Testis (tissue), 2 donors: ENCODE measurements at regions not wholly inside any gene's neighbourhood (a gene's known extent, or its start where the extent isn't known, plus 50 kb on each side); places are given as distances from the start of the nearest gene placed in this dataset.

Experiments
- DNase-seq: peaks from one replicate; pipeline ENCODE4 v3.0.0-alpha.2; 2019
- H3K27ac ChIP-seq, 2 donors: fragments of 200-600 bp; sonication (generic); one replicate each; pipeline ENCODE4 v1.5.1; 2019
- H3K27me3 ChIP-seq: fragments of 200-600 bp; sonication (generic); one replicate; pipeline ENCODE4 v1.5.1; 2019
- H3K36me3 ChIP-seq: fragments of 200-600 bp; sonication (generic); one replicate; pipeline ENCODE4 v1.5.1; 2017; ENCODE audit warnings: low read depth; ENCODE audit errors: missing control alignments
- H3K4me1 ChIP-seq: fragments of 200-600 bp; sonication (generic); one replicate; pipeline ENCODE4 v1.5.1; 2019
- H3K4me3 ChIP-seq, 2 donors: fragments of 200-600 bp; sonication (generic); one replicate each; pipeline ENCODE4 v1.5.1; 2017 to 2019
- H3K9me3 ChIP-seq: fragments of 200-600 bp; sonication (generic); one replicate; pipeline ENCODE4 v1.5.1; 2017
- CTCF ChIP-seq, 3 experiments: fragments of 450-650 bp in 2 of 3; fragments of 200-600 bp in 1 of 3; sonication (generic) in 1 of 3; IDR thresholded peaks; one replicate each; pipeline ENCODE4 v1.5.1; 2016 to 2019; ENCODE audit warnings: antibody characterized with exemption in 3 of 3, mild to moderate bottlenecking in 2 of 3, moderate library complexity in 1 of 3
- POLR2A ChIP-seq: fragments of 450-650 bp; IDR thresholded peaks from one replicate; pipeline ENCODE4 v1.6.1; 2017; ENCODE audit warnings: antibody characterized with exemption, mild to moderate bottlenecking, moderate library complexity
- WGBS, 2 donors: methylation state at CpG; one replicate each; pipeline ENCODE4 v1.1.5; 2018; 5-methylcytosine and 5-hydroxymethylcytosine counted together
- intact Hi-C: fragments of 100-400 bp; cut with DNase I; formaldehyde crosslinking; loops from one replicate; pipeline ENCODE4 v1.15.1; 2023; ENCODE audit warnings: low total_unique reads

GRCh38 chr2:3091696-3092095, 285.9 kb downstream of the EIPR1 start:
- intact Hi-C loops, result no loop called here

GRCh38 chr2:3082705-3083104, 294.9 kb downstream of the EIPR1 start:
- no peak for DNase-seq
- Histone ChIP-seq H3K4me3 (no peak overlapping the region), H3K27ac (no peak overlapping the region), H3K9me3 (no peaks in the 10 kb centered on the region), H3K27me3 (no peaks in the 10 kb centered on the region), H3K36me3 (no peaks in the 10 kb centered on the region), H3K4me1 (no peaks in the 10 kb centered on the region)
- intact Hi-C loops, result no loop called here
- TF ChIP-seq CTCF (IDR thresholded peaks at IDR 0.05) (no peak), POLR2A (no peak)
- WGBS, 2 donors, result 64 to 76% methylated on average over 4 of the region's 4 CpGs

More at GRCh38 chr2:3091696-3092095, 285.9 kb downstream of the EIPR1 start:
- no peak overlapping the region for H3K27ac ChIP-seq
- no peak for TF ChIP-seq CTCF (IDR thresholded peaks at IDR 0.05)
- TF ChIP-seq POLR2A, result no peak
- H3K4me1 ChIP-seq, result no peaks in the 10 kb centered on the region
- H3K4me3 ChIP-seq, result no peak overlapping the region
- H3K27me3 ChIP-seq, result no peaks in the 10 kb centered on the region
- no peaks in the 10 kb centered on the region for H3K36me3 ChIP-seq
- no peaks in the 10 kb centered on the region for H3K9me3 ChIP-seq
- DNase-seq, result no peak
- 61 to 69% methylated on average over 2 of the region's 2 CpGs for WGBS, 2 donors

- Histone ChIP-seq H3K36me3 (no peaks in the 10 kb centered on the region), H3K4me1 (no peaks in the 10 kb centered on the region), H3K4me3 (no peak overlapping the region), H3K9me3 (no peaks in the 10 kb centered on the region), H3K27ac (no peak overlapping the region), H3K27me3 (no peaks in the 10 kb centered on the region)
- TF ChIP-seq POLR2A, result no peak
- no peak for TF ChIP-seq CTCF (IDR thresholded peaks at IDR 0.05)
- 82 to 91% methylated on average over 9 to 14 of the region's 14 CpGs for WGBS, 2 donors
- no peak for DNase-seq
- intact Hi-C loops, result no loop called here
Measured at GRCh38 chr2:3079959-3080948, 297.4 kb downstream of the EIPR1 start.

- H3K27me3 ChIP-seq, result no peaks in the 10 kb centered on the region
- intact Hi-C loops, result no loop called here
- no peaks in the 10 kb centered on the region for H3K36me3 ChIP-seq
- WGBS, 2 donors, result 90 to 93% methylated on average over 2 of the region's 2 CpGs
- no peak overlapping the region for H3K27ac ChIP-seq
- no peak for DNase-seq
- H3K9me3 ChIP-seq, result no peaks in the 10 kb centered on the region
- TF ChIP-seq POLR2A (no peak), CTCF (IDR thresholded peaks at IDR 0.05) (no peak)
- no peak overlapping the region for H3K4me3 ChIP-seq
- no peaks in the 10 kb centered on the region for H3K4me1 ChIP-seq
Measured at GRCh38 chr2:3079466-3079865, 298.2 kb downstream of the EIPR1 start.
